Brain microvascular endothelial cell (primary cell): ENCODE measurements at regions not wholly inside any gene's neighbourhood (a gene's known extent, or its start where the extent isn't known, plus 50 kb on each side); places are given as distances from the start of the nearest gene placed in this dataset.

Source experiments
- DNase-seq: peaks from one replicate; pipeline ENCODE4 v3.0.0-alpha.2; 2020
- H3K27ac ChIP-seq: fragments of 250-450 bp; sonication (Bioruptor Pico); 2 replicates; pipeline ENCODE4 v1.5.1; 2020; ENCODE audit warnings: mild to moderate bottlenecking, moderate library complexity
- H3K27me3 ChIP-seq: fragments of 250-450 bp; sonication (Bioruptor Pico); replicated peaks from 2 replicates; pipeline ENCODE4 v1.5.1; 2020; ENCODE audit warnings: mild to moderate bottlenecking
- H3K36me3 ChIP-seq: fragments of 250-450 bp; sonication (Bioruptor Pico); replicated peaks from 2 replicates; pipeline ENCODE4 v1.5.1; 2020; ENCODE audit warnings: mild to moderate bottlenecking
- H3K4me3 ChIP-seq: 2 replicates; pipeline ENCODE4 v1.5.1; 2011; ENCODE audit warnings: low read depth, mild to moderate bottlenecking, control low read depth, low read length, moderate library complexity
- in situ Hi-C: cut with HindIII; loops from 2 replicates; pipeline ENCODE4 v1.10.0; 2017; ENCODE audit warnings: low sequenced_read_pairs, low pct_ligation_motif_present
- TF ChIP-seq, protein P1 (sequence below): IDR thresholded peaks from 2 replicates; pipeline ENCODE4 v1.5.1; 2011; ENCODE audit warnings: low read depth, mild to moderate bottlenecking, moderate library complexity, low read length, control low read depth, inconsistent platforms; ENCODE audit errors: missing control alignments

DNA sequence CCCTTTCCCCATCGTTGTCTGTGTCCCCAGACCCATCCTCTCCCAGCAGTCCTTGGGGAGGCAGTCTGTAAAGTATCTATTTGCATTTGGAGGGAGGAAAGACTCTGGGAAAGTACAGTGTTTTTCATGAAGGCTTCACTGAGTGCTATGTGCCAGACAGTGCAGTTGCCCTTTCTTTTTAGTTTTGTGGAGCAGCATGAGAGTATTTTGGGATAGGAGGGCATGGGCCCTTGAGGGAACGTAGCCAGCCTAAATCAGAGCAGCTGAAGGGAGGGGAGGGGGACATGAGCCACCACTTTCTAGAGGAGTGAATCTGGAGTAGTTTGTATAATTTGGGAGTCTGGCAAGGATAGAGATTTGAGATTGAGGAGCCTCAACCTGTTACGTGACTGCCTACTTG lies 404.0 kb upstream of the KAZN start:
- in situ Hi-C loops: no loop called here
- TF ChIP-seq, protein P1, sequence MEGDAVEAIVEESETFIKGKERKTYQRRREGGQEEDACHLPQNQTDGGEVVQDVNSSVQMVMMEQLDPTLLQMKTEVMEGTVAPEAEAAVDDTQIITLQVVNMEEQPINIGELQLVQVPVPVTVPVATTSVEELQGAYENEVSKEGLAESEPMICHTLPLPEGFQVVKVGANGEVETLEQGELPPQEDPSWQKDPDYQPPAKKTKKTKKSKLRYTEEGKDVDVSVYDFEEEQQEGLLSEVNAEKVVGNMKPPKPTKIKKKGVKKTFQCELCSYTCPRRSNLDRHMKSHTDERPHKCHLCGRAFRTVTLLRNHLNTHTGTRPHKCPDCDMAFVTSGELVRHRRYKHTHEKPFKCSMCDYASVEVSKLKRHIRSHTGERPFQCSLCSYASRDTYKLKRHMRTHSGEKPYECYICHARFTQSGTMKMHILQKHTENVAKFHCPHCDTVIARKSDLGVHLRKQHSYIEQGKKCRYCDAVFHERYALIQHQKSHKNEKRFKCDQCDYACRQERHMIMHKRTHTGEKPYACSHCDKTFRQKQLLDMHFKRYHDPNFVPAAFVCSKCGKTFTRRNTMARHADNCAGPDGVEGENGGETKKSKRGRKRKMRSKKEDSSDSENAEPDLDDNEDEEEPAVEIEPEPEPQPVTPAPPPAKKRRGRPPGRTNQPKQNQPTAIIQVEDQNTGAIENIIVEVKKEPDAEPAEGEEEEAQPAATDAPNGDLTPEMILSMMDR: no peak
- Histone ChIP-seq H3K27me3 (no peaks in the 10 kb centered on the region), H3K4me3 (no peak overlapping the region), H3K36me3 (no peaks in the 10 kb centered on the region), H3K27ac (no peak overlapping the region)
- DNase-seq: no peak

GRCh38 chr1:14205066-14205465 lies 393.4 kb upstream of the KAZN start:
- in situ Hi-C loops: no loop called here
- TF ChIP-seq, protein P1: no peak
- DNase-seq: no peak
- no peaks in the 10 kb centered on the region for H3K27me3 ChIP-seq
- H3K36me3 ChIP-seq: no peaks in the 10 kb centered on the region
- no peak overlapping the region for H3K4me3 ChIP-seq
- no peak overlapping the region for H3K27ac ChIP-seq

- no peak for DNase-seq
- in situ Hi-C loops: no loop called here
- TF ChIP-seq, protein P1: no peak
- H3K27ac ChIP-seq: no peak overlapping the region
- H3K4me3 ChIP-seq: no peak overlapping the region
- H3K36me3 ChIP-seq: no peaks in the 10 kb centered on the region
- no peaks in the 10 kb centered on the region for H3K27me3 ChIP-seq
These were observed 383.3 kb upstream of the KAZN start for GRCh38 chr1:14215151-14215550.

DNA sequence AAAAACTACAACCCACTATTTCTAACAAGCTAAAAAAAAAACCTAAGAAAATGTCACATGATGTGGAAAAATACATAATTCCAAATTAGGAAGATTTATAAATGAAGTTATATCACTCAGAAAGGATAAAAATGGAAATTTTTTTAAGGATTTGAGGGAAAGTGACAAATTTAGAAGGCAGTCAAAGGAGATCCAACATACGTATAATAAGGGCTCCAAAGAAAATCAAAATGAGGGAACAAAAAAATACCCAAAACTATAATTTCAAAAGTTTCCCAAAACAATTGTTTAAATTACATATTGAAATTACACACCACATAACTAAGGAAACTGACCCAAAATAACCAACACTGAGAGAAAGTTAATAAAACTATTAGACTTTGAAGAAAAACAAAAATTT lies 381.1 kb upstream of the KAZN start:
- TF ChIP-seq, protein P1: no peak
- H3K27me3 ChIP-seq: no peaks in the 10 kb centered on the region
- no peak for DNase-seq
- H3K4me3 ChIP-seq: no peak overlapping the region
- H3K36me3 ChIP-seq: no peaks in the 10 kb centered on the region
- H3K27ac ChIP-seq: no peak overlapping the region
- in situ Hi-C loops: no loop called here

DNA sequence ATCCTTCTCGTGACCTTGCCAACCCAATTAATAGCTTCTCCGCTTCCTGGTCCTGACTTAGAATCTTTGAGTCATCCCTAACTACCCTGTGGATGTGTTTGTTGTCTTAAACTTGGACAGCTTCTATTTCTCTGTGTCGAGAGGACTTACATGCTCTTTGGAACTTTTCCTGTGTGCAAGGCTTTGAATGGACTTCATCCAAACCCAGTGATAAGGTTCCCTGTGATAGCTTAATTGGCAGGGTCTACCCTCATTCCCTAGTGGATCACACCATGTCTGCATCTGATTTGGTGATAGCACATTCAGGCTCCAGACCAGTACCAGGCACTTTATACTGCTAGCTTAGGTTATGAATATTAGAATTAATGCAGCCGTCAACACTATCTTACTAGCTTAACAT lies 378.2 kb upstream of the KAZN start:
- DNase-seq: no peak
- Histone ChIP-seq H3K36me3 (no peaks in the 10 kb centered on the region), H3K27ac (no peak overlapping the region), H3K27me3 (no peaks in the 10 kb centered on the region), H3K4me3 (no peak overlapping the region)
- in situ Hi-C loops: no loop called here
- TF ChIP-seq, protein P1: no peak

GRCh38 chr1:14220811-14221210 lies 377.7 kb upstream of the KAZN start:
- H3K27ac ChIP-seq: no peak overlapping the region
- no peaks in the 10 kb centered on the region for H3K36me3 ChIP-seq
- H3K4me3 ChIP-seq: no peak overlapping the region
- TF ChIP-seq, protein P1: no peak
- in situ Hi-C loops: no loop called here
- no peak for DNase-seq
- no peaks in the 10 kb centered on the region for H3K27me3 ChIP-seq
